ENCODE measurements at regions not wholly inside any gene's neighbourhood (a gene's known extent, or its start where the extent isn't known, plus 50 kb on each side); places are given as distances from the start of the nearest gene placed in this dataset.
"Not testable (repeated sequence)": the region's sequence is repeated elsewhere in the genome, so short reads cannot be mapped to it uniquely, and the experiment has no call there.

GRCh38 chr9:66152406-66152805, 415.5 kb downstream of the FOXD4L4 start:
- DNase-seq: not testable (repeated sequence)

- DNase-seq: peak; percentile 34
Observed at GRCh38 chr9:66153021-66153725, 416.2 kb downstream of the FOXD4L4 start.

- not testable (repeated sequence) for DNase-seq
Observed at GRCh38 chr9:66153971-66154691, 417.2 kb downstream of the FOXD4L4 start.

- not testable (repeated sequence) for DNase-seq
Observed at GRCh38 chr9:66182316-66182715, 445.4 kb downstream of the FOXD4L4 start.

GRCh38 chr9:66183648-66184047, 446.7 kb downstream of the FOXD4L4 start:
- not testable (repeated sequence) for DNase-seq

GRCh38 chr9:66197199-66197598, 460.3 kb downstream of the FOXD4L4 start:
- DNase-seq: not testable (repeated sequence)

GRCh38 chr9:66198421-66198820, 461.5 kb downstream of the FOXD4L4 start:
- not testable (repeated sequence) for DNase-seq

- DNase-seq: not testable (repeated sequence)
Observed at GRCh38 chr9:66206617-66207016, 469.7 kb downstream of the FOXD4L4 start.

GRCh38 chr9:66207914-66208313, 471.0 kb downstream of the FOXD4L4 start:
- not testable (repeated sequence) for DNase-seq

GRCh38 chr9:66244763-66245162, 507.8 kb downstream of the FOXD4L4 start:
- not testable (repeated sequence) for DNase-seq

GRCh38 chr9:66245481-66245880, 508.5 kb downstream of the FOXD4L4 start:
- not testable (repeated sequence) for DNase-seq

- DNase-seq: not testable (repeated sequence)
Observed at GRCh38 chr9:66257581-66257980, 520.6 kb downstream of the FOXD4L4 start.

- not testable (repeated sequence) for DNase-seq
Observed at GRCh38 chr9:66261576-66261975, 524.6 kb downstream of the FOXD4L4 start.

- not testable (repeated sequence) for DNase-seq
Observed at GRCh38 chr9:66263621-66264020, 526.7 kb downstream of the FOXD4L4 start.

- DNase-seq: peak; percentile 2
Observed at GRCh38 chr9:66264786-66265185, 527.8 kb downstream of the FOXD4L4 start.

GRCh38 chr9:66266202-66266601, 529.3 kb downstream of the FOXD4L4 start:
- DNase-seq: peak; percentile 44

- not testable (repeated sequence) for DNase-seq
Observed at GRCh38 chr9:66266856-66267430, 530.0 kb downstream of the FOXD4L4 start.

GRCh38 chr9:66267684-66268083, 530.7 kb downstream of the FOXD4L4 start:
- DNase-seq: peak; percentile 71

GRCh38 chr9:66269024-66269423, 532.1 kb downstream of the FOXD4L4 start:
- DNase-seq: peak; percentile 14

GRCh38 chr9:66269783-66270182, 532.8 kb downstream of the FOXD4L4 start:
- peak; percentile 83 for DNase-seq

GRCh38 chr9:66278809-66279208, 541.9 kb downstream of the FOXD4L4 start:
- not testable (repeated sequence) for DNase-seq

Measured in CD4-positive, alpha-beta T cell treated with Interleukin-17A for 1 hour (primary cell).